ENCODE measurements at regions not wholly inside any gene's neighbourhood (a gene's known extent, or its start where the extent isn't known, plus 50 kb on each side); places are given as distances from the start of the nearest gene placed in this dataset.

GRCh38 chr1:228958741-228959140 lies 223.5 kb downstream of the RHOU start:
- POLR2A ChIA-PET = no interaction called here
- DNase-seq (ENCODE audit: extremely low spot score) = no peak
- TF ChIP-seq CTCF (IDR thresholded peaks at IDR 0.05; ENCODE audit: control extremely low read depth, extremely low read depth, low read depth, missing control alignments) = no peak
- CTCF ChIA-PET = no interaction called here

GRCh38 chr1:228960705-228961104 lies 225.4 kb downstream of the RHOU start:
- DNase-seq (ENCODE audit: extremely low spot score) = no peak
- no peak for TF ChIP-seq CTCF (IDR thresholded peaks at IDR 0.05; ENCODE audit: control extremely low read depth, extremely low read depth, low read depth, missing control alignments)
- POLR2A ChIA-PET = no interaction called here
- CTCF ChIA-PET = no interaction called here

GRCh38 chr1:228961511-228961910 lies 226.2 kb downstream of the RHOU start:
- POLR2A ChIA-PET = no interaction called here
- TF ChIP-seq CTCF (IDR thresholded peaks at IDR 0.05; ENCODE audit: control extremely low read depth, extremely low read depth, low read depth, missing control alignments) = no peak
- DNase-seq (ENCODE audit: extremely low spot score) = no peak
- CTCF ChIA-PET = no interaction called here

- DNase-seq (ENCODE audit: extremely low spot score) = no peak
- ChIA-PET POLR2A (no interaction called here), CTCF (interaction anchor here (1.2 kb wide), 1 partner anchor 18 kb away, joined by 3 read pairs; no protein-coding TSS in a partner anchor)
- no peak for TF ChIP-seq CTCF (IDR thresholded peaks at IDR 0.05; ENCODE audit: control extremely low read depth, extremely low read depth, low read depth, missing control alignments)
Measured at GRCh38 chr1:228963795-228964177, 228.5 kb downstream of the RHOU start.

- no peak for DNase-seq (ENCODE audit: extremely low spot score)
- TF ChIP-seq CTCF (IDR thresholded peaks at IDR 0.05; ENCODE audit: control extremely low read depth, extremely low read depth, low read depth, missing control alignments) = no peak
- ChIA-PET POLR2A (no interaction called here), CTCF (interaction anchor here (1.2 kb wide), 1 partner anchor 19 kb away, joined by 3 read pairs; no protein-coding TSS in a partner anchor)
Measured at GRCh38 chr1:228964178-228965089, 229.2 kb downstream of the RHOU start.

GRCh38 chr1:228968891-228969606 lies 233.8 kb downstream of the RHOU start:
- CTCF ChIA-PET = no interaction called here

More at GRCh38 chr1:228968891-228969606, 233.8 kb downstream of the RHOU start:
- POLR2A ChIA-PET = no interaction called here
- DNase-seq (ENCODE audit: extremely low spot score) = no peak
- no peak for TF ChIP-seq CTCF (IDR thresholded peaks at IDR 0.05; ENCODE audit: control extremely low read depth, extremely low read depth, low read depth, missing control alignments)
